ENCODE measurements at regions not wholly inside any gene's neighbourhood (a gene's known extent, or its start where the extent isn't known, plus 50 kb on each side); places are given as distances from the start of the nearest gene placed in this dataset.

GRCh38 chr21:26409735-26410134 is 163.4 kb downstream of the CYYR1 start:
- no peak for DNase-seq (ENCODE audit: low spot score)
- Mint-ChIP-seq H3K27ac (no peak overlapping the region), H3K4me3 (no peak overlapping the region), H3K36me3 (ENCODE audit: low read depth) (no peaks in the 10 kb centered on the region), H3K27me3 (ENCODE audit: insufficient read depth, low read depth, poor library complexity) (no peaks in the 10 kb centered on the region), H3K9me3 (no peaks in the 10 kb centered on the region; the same call in 2 of the 3 replicates), H3K4me1 (peaks cover 13% of the 10 kb centered on the region)
- no peak overlapping the region for H3K4me2 ChIP-seq
- H3K4me3 ChIP-seq: no peak overlapping the region
- ATAC-seq: no peak
- no peaks in the 10 kb centered on the region for H3K36me3 ChIP-seq (ENCODE audit: insufficient read depth)
- H3K9me2 ChIP-seq (ENCODE audit: insufficient read depth): 0 out of 2 replicates have a peak, but pooled peaks cover 7% of the 10 kb centered on the region
- no peaks in the 10 kb centered on the region for H3F3A ChIP-seq (replicated peaks; ENCODE audit: low read depth)
- H4K20me1 ChIP-seq (replicated peaks; ENCODE audit: insufficient read depth): no peaks in the 10 kb centered on the region
- H3K27ac ChIP-seq (ENCODE audit: low read depth): no peak overlapping the region
- no peak overlapping the region for H2AFZ ChIP-seq
- TF ChIP-seq, protein P1, sequence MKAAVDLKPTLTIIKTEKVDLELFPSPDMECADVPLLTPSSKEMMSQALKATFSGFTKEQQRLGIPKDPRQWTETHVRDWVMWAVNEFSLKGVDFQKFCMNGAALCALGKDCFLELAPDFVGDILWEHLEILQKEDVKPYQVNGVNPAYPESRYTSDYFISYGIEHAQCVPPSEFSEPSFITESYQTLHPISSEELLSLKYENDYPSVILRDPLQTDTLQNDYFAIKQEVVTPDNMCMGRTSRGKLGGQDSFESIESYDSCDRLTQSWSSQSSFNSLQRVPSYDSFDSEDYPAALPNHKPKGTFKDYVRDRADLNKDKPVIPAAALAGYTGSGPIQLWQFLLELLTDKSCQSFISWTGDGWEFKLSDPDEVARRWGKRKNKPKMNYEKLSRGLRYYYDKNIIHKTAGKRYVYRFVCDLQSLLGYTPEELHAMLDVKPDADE (IDR thresholded peaks at IDR 0.05): no peak
- TF ChIP-seq ZNF114 (CRISPR knock-in tag; IDR thresholded peaks at IDR 0.05): no peak
- no peak for TF ChIP-seq CTCF (conservative IDR thresholded peaks at IDR 0.05; ENCODE audit: low read depth in 2 of 2)
- no peak for TF ChIP-seq EZH2phosphoT487 (IDR thresholded peaks at IDR 0.05; ENCODE audit: unreplicated experiment)
- TF ChIP-seq CREB1 (CRISPR knock-in tag; IDR thresholded peaks at IDR 0.05; ENCODE audit: low read depth): no peak
- TF ChIP-seq, protein P2, sequence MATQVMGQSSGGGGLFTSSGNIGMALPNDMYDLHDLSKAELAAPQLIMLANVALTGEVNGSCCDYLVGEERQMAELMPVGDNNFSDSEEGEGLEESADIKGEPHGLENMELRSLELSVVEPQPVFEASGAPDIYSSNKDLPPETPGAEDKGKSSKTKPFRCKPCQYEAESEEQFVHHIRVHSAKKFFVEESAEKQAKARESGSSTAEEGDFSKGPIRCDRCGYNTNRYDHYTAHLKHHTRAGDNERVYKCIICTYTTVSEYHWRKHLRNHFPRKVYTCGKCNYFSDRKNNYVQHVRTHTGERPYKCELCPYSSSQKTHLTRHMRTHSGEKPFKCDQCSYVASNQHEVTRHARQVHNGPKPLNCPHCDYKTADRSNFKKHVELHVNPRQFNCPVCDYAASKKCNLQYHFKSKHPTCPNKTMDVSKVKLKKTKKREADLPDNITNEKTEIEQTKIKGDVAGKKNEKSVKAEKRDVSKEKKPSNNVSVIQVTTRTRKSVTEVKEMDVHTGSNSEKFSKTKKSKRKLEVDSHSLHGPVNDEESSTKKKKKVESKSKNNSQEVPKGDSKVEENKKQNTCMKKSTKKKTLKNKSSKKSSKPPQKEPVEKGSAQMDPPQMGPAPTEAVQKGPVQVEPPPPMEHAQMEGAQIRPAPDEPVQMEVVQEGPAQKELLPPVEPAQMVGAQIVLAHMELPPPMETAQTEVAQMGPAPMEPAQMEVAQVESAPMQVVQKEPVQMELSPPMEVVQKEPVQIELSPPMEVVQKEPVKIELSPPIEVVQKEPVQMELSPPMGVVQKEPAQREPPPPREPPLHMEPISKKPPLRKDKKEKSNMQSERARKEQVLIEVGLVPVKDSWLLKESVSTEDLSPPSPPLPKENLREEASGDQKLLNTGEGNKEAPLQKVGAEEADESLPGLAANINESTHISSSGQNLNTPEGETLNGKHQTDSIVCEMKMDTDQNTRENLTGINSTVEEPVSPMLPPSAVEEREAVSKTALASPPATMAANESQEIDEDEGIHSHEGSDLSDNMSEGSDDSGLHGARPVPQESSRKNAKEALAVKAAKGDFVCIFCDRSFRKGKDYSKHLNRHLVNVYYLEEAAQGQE (IDR thresholded peaks at IDR 0.05; ENCODE audit: unreplicated experiment): no peak
- no peak for TF ChIP-seq ZNF331 (CRISPR knock-in tag; IDR thresholded peaks at IDR 0.05; ENCODE audit: low read depth)
- TF ChIP-seq JUNB (IDR thresholded peaks at IDR 0.05; ENCODE audit: unreplicated experiment): no peak
- TF ChIP-seq STAT1 (IDR thresholded peaks at IDR 0.05; ENCODE audit: unreplicated experiment): no peak
- TF ChIP-seq, protein P3, sequence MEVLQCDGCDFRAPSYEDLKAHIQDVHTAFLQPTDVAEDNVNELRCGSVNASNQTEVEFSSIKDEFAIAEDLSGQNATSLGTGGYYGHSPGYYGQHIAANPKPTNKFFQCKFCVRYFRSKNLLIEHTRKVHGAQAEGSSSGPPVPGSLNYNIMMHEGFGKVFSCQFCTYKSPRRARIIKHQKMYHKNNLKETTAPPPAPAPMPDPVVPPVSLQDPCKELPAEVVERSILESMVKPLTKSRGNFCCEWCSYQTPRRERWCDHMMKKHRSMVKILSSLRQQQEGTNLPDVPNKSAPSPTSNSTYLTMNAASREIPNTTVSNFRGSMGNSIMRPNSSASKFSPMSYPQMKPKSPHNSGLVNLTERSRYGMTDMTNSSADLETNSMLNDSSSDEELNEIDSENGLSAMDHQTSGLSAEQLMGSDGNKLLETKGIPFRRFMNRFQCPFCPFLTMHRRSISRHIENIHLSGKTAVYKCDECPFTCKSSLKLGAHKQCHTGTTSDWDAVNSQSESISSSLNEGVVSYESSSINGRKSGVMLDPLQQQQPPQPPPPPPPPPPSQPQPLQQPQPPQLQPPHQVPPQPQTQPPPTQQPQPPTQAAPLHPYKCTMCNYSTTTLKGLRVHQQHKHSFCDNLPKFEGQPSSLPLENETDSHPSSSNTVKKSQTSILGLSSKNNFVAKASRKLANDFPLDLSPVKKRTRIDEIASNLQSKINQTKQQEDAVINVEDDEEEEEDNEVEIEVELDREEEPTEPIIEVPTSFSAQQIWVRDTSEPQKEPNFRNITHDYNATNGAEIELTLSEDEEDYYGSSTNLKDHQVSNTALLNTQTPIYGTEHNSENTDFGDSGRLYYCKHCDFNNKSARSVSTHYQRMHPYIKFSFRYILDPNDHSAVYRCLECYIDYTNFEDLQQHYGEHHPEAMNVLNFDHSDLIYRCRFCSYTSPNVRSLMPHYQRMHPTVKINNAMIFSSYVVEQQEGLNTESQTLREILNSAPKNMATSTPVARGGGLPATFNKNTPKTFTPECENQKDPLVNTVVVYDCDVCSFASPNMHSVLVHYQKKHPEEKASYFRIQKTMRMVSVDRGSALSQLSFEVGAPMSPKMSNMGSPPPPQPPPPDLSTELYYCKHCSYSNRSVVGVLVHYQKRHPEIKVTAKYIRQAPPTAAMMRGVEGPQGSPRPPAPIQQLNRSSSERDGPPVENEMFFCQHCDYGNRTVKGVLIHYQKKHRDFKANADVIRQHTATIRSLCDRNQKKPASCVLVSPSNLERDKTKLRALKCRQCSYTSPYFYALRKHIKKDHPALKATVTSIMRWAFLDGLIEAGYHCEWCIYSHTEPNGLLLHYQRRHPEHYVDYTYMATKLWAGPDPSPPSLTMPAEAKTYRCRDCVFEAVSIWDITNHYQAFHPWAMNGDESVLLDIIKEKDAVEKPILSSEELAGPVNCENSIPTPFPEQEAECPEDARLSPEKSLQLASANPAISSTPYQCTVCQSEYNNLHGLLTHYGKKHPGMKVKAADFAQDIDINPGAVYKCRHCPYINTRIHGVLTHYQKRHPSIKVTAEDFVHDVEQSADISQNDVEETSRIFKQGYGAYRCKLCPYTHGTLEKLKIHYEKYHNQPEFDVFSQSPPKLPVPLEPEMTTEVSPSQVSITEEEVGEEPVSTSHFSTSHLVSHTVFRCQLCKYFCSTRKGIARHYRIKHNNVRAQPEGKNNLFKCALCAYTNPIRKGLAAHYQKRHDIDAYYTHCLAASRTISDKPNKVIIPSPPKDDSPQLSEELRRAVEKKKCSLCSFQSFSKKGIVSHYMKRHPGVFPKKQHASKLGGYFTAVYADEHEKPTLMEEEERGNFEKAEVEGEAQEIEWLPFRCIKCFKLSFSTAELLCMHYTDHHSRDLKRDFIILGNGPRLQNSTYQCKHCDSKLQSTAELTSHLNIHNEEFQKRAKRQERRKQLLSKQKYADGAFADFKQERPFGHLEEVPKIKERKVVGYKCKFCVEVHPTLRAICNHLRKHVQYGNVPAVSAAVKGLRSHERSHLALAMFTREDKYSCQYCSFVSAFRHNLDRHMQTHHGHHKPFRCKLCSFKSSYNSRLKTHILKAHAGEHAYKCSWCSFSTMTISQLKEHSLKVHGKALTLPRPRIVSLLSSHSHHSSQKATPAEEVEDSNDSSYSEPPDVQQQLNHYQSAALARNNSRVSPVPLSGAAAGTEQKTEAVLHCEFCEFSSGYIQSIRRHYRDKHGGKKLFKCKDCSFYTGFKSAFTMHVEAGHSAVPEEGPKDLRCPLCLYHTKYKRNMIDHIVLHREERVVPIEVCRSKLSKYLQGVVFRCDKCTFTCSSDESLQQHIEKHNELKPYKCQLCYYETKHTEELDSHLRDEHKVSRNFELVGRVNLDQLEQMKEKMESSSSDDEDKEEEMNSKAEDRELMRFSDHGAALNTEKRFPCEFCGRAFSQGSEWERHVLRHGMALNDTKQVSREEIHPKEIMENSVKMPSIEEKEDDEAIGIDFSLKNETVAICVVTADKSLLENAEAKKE (CRISPR knock-in tag; IDR thresholded peaks at IDR 0.05): no peak
- no peak for TF ChIP-seq EZH2 (IDR thresholded peaks at IDR 0.05; ENCODE audit: low read depth, unreplicated experiment)
- no peak for TF ChIP-seq NANOG (IDR thresholded peaks at IDR 0.05; ENCODE audit: borderline replicate concordance)
- no peak for TF ChIP-seq POLR2AphosphoS5 (IDR thresholded peaks at IDR 0.05; ENCODE audit: low read depth)
- no peaks in the 10 kb centered on the region; the same call in 1 of the 2 replicates for H3K27me3 ChIP-seq (ENCODE audit: insufficient read depth)
- H3K79me2 ChIP-seq (replicated peaks; ENCODE audit: insufficient read depth): no peaks in the 10 kb centered on the region
- H3K4me1 ChIP-seq (ENCODE audit: insufficient read depth): no peaks in the 10 kb centered on the region

All from GM23338 (cell line).